SK-N-SH (cell line): ENCODE measurements at regions not wholly inside any gene's neighbourhood (a gene's known extent, or its start where the extent isn't known, plus 50 kb on each side); places are given as distances from the start of the nearest gene placed in this dataset.

ENCODE experiments used
- CTCF ChIA-PET: fragments of 300-600, 350-600 bp; formaldehyde crosslinking; extraction: SDS; loops from one replicate; lab custom pipeline; 2021; lab: Yijun Ruan, JAX
- POLR2A ChIA-PET: fragments of 350-600 bp; sonication (Branson Sonifier 250); formaldehyde crosslinking; extraction: SDS; loops from one replicate; lab custom pipeline; 2020; ENCODE audit warnings: antibody characterized with exemption, inconsistent platforms; lab: Yijun Ruan, JAX
- DNase-seq: peaks from one replicate; pipeline ENCODE4 v3.0.0; 2012
- H2AFZ ChIP-seq: fragments of 200-600 bp; sonication (generic); 2 replicates; pipeline ENCODE4 v1.8.1; 2016; ENCODE audit warnings: antibody characterized with exemption, mild to moderate bottlenecking, low read depth
- H3F3A ChIP-seq: fragments of 200-600 bp; sonication (generic); replicated peaks from 2 replicates; pipeline ENCODE3; 2016; ENCODE audit warnings: antibody characterized with exemption, mild to moderate bottlenecking; ENCODE audit not compliant: insufficient read depth
- H3K27ac ChIP-seq, 2 experiments: fragments of 200-500 bp in 1 of 2; fragments of 200-600 bp in 1 of 2; sonication (Bioruptor generic) in 1 of 2; sonication (generic), shearing (Covaris generic) in 1 of 2; 2 replicates each; pipeline versions ENCODE4 v1.5.1 to v1.6.1; 2014 to 2016; ENCODE audit warnings: low read depth in 2 of 2, inconsistent platforms in 1 of 2, low read length in 1 of 2, mild to moderate bottlenecking in 1 of 2, mixed read lengths in 1 of 2
- H3K27me3 ChIP-seq: fragments of 200-600 bp; sonication (generic), shearing (Covaris generic); 2 replicates; pipeline ENCODE4 v1.6.1; 2016; ENCODE audit warnings: mixed run types; ENCODE audit not compliant: insufficient read depth
- H3K36me3 ChIP-seq, 2 experiments: fragments of 200-500 bp in 1 of 2; fragments of 200-600 bp in 1 of 2; sonication (Bioruptor generic) in 1 of 2; sonication (generic) in 1 of 2; replicated peaks in 1 of 2; 2 replicates each; pipeline versions ENCODE3 to v1.5.1; 2014 to 2016; ENCODE audit warnings: low read length in 1 of 2, mild to moderate bottlenecking in 1 of 2; ENCODE audit not compliant: insufficient read depth in 2 of 2, control insufficient read depth in 1 of 2
- H3K4me1 ChIP-seq, 2 experiments: fragments of 200-500 bp in 1 of 2; fragments of 200-600 bp in 1 of 2; sonication (Bioruptor generic) in 1 of 2; sonication (generic), shearing (Covaris generic) in 1 of 2; 2 replicates each; pipeline versions ENCODE4 v1.5.1 to v1.6.1; 2014 to 2016; ENCODE audit warnings: low read depth in 1 of 2, low read length in 1 of 2, mixed run types in 1 of 2; ENCODE audit not compliant: insufficient read depth in 2 of 2, control insufficient read depth in 1 of 2
- H3K4me2 ChIP-seq: fragments of 200-600 bp; sonication (generic), shearing (Covaris generic); 2 replicates; pipeline ENCODE4 v1.6.1; 2017; ENCODE audit warnings: mixed run types
- H3K4me3 ChIP-seq, 2 experiments: fragments of 200-500 bp in 1 of 2; fragments of 200-600 bp in 1 of 2; sonication (Bioruptor generic) in 1 of 2; sonication (generic), shearing (Covaris generic) in 1 of 2; 2 replicates each; pipeline versions ENCODE4 v1.5.1 to v1.8.1; 2014 to 2016; ENCODE audit warnings: low read depth in 2 of 2, inconsistent platforms in 1 of 2, low read length in 1 of 2, mild to moderate bottlenecking in 1 of 2, mixed read lengths in 1 of 2, moderate library complexity in 1 of 2
- H3K79me2 ChIP-seq: fragments of 200-600 bp; sonication (generic); 2 replicates; pipeline ENCODE4 v1.8.1; 2017; ENCODE audit warnings: mild to moderate bottlenecking; ENCODE audit not compliant: insufficient read depth
- H3K9ac ChIP-seq: fragments of 200-600 bp; sonication (generic); 2 replicates; pipeline ENCODE4 v1.6.1; 2017; ENCODE audit warnings: mixed run types
- H3K9me2 ChIP-seq: fragments of 200-600 bp; sonication (generic); 2 replicates; pipeline ENCODE4 v1.6.1; 2017; ENCODE audit warnings: mixed run types
- H3K9me3 ChIP-seq: fragments of 200-600 bp; sonication (generic); 2 replicates; pipeline ENCODE4 v1.6.1; 2017; ENCODE audit warnings: mixed run types, mild to moderate bottlenecking, moderate library complexity
- H4K20me1 ChIP-seq: fragments of 200-600 bp; sonication (generic); 2 replicates; pipeline ENCODE4 v1.6.1; 2017; ENCODE audit warnings: mild to moderate bottlenecking, mixed run types; ENCODE audit not compliant: insufficient read depth
- CTCF ChIP-seq: fragments of 200-600 bp; sonication (generic); IDR thresholded peaks from 2 replicates; pipeline ENCODE4 v1.6.1; 2017; ENCODE audit warnings: antibody characterized with exemption, mild to moderate bottlenecking, moderate library complexity
- ELF1 ChIP-seq: IDR thresholded peaks from 2 replicates; pipeline ENCODE4 v1.4.0; 2012
- FOSL2 ChIP-seq: IDR thresholded peaks from 2 replicates; pipeline ENCODE4 v1.4.0; 2012; ENCODE audit warnings: low read depth, mild to moderate bottlenecking, moderate library complexity, borderline replicate concordance
- FOXJ3 ChIP-seq: sonication (generic); formaldehyde crosslinking; IDR thresholded peaks from 2 replicates; pipeline ENCODE4 v1.5.1; 2020; ENCODE audit warnings: mild to moderate bottlenecking, missing genetic modification reagents
- GABPA ChIP-seq: IDR thresholded peaks from 2 replicates; pipeline ENCODE4 v1.4.0; 2012; ENCODE audit warnings: low read depth, mild to moderate bottlenecking
- IRF3 ChIP-seq: fragments of 150-350 bp; IDR thresholded peaks from 2 replicates; pipeline ENCODE4 v1.6.1; 2016; ENCODE audit warnings: mild to moderate bottlenecking, low read depth, low read length
- MEF2A ChIP-seq: IDR thresholded peaks from 2 replicates; pipeline ENCODE4 v1.4.0; 2012; ENCODE audit warnings: low read depth, borderline replicate concordance
- MXI1 ChIP-seq: IDR thresholded peaks from 2 replicates; pipeline ENCODE4 v1.6.1; 2012; ENCODE audit warnings: mild to moderate bottlenecking, low read depth, low read length, improper control_type of control experiment
- PBX3 ChIP-seq: IDR thresholded peaks from 2 replicates; pipeline ENCODE4; 2012
- RCOR1 ChIP-seq: fragments of 150-350 bp; IDR thresholded peaks from 2 replicates; pipeline ENCODE4 v1.6.1; 2017; ENCODE audit warnings: antibody characterized with exemption, low read length
- RFX5 ChIP-seq: IDR thresholded peaks from 2 replicates; pipeline ENCODE4 v1.6.1; 2012; ENCODE audit warnings: mild to moderate bottlenecking, improper control_type of control experiment, low read length
- SIN3A ChIP-seq: IDR thresholded peaks from 2 replicates; pipeline ENCODE4 v1.6.1; 2012; ENCODE audit warnings: low read depth, mild to moderate bottlenecking, low read length, moderate library complexity, borderline replicate concordance
- SMC3 ChIP-seq: IDR thresholded peaks from 2 replicates; pipeline ENCODE4 v1.6.1; 2012; ENCODE audit warnings: low read depth, low read length, improper control_type of control experiment
- TCF12 ChIP-seq: IDR thresholded peaks from 2 replicates; pipeline ENCODE4 v1.4.0; 2012
- TEAD4 ChIP-seq: IDR thresholded peaks from 2 replicates; pipeline ENCODE4 v1.4.0; 2012; ENCODE audit warnings: mild to moderate bottlenecking, borderline replicate concordance; ENCODE audit not compliant: insufficient read depth
- YY1 ChIP-seq: IDR thresholded peaks from 2 replicates; pipeline ENCODE4 v1.4.0; 2012; ENCODE audit warnings: low read depth, mild to moderate bottlenecking
- ZBTB33 ChIP-seq: IDR thresholded peaks from 2 replicates; pipeline ENCODE4 v1.4.0; 2012; ENCODE audit warnings: low read depth, borderline replicate concordance
- whole genome bisulfite sequencing: methylation state at CpG from one replicate; pipeline ENCODE4 v1.1.6; 2017; ENCODE audit warnings: low lambda C conversion rate; 5-methylcytosine and 5-hydroxymethylcytosine counted together

GRCh38 chr20:24724982-24725533 lies 224.0 kb upstream of the CST7 start:
- no peaks in the 10 kb centered on the region for H3K36me3 ChIP-seq
- CTCF ChIA-PET: no interaction called here
- no peak overlapping the region for H3K4me3 ChIP-seq
- H3K4me2 ChIP-seq: no peak overlapping the region
- H3K27me3 ChIP-seq: no peaks in the 10 kb centered on the region; the same call in 1 of the 2 replicates
- H3K9ac ChIP-seq: no peak overlapping the region
- no peak overlapping the region for H3K27ac ChIP-seq
- TF ChIP-seq CTCF: no peak
- TF ChIP-seq FOSL2: no peak
- no peak for TF ChIP-seq YY1
- TF ChIP-seq RCOR1: no peak
- TF ChIP-seq SIN3A: no peak
- TF ChIP-seq GABPA: no peak
- TF ChIP-seq ELF1: no peak
- TF ChIP-seq RFX5: no peak
- no peak for TF ChIP-seq FOXJ3 (CRISPR knock-in tag)
- no peak for TF ChIP-seq IRF3
- no peak for TF ChIP-seq ZBTB33
- no peak for TF ChIP-seq MEF2A
- TF ChIP-seq TEAD4: no peak
- TF ChIP-seq SMC3: no peak
- no peak for TF ChIP-seq TCF12
- no peak for TF ChIP-seq PBX3
- TF ChIP-seq MXI1: no peak
- TF ChIP-seq, all 33 proteins: peak for 0
- no peak overlapping the region for H2AFZ ChIP-seq
- H3K9me2 ChIP-seq: no peaks in the 10 kb centered on the region
- whole genome bisulfite sequencing: 71% methylated on average over 5 of the region's 5 CpGs
- no peaks in the 10 kb centered on the region for H3F3A ChIP-seq
- no peaks in the 10 kb centered on the region for H4K20me1 ChIP-seq
- POLR2A ChIA-PET: no interaction called here
- no peaks in the 10 kb centered on the region for H3K79me2 ChIP-seq
- H3K9me3 ChIP-seq: no peaks in the 10 kb centered on the region
- DNase-seq: no peak
- no peaks in the 10 kb centered on the region; a peak in 1 of 4 replicates for H3K4me1 ChIP-seq
